ENCODE measurements at regions not wholly inside any gene's neighbourhood (a gene's known extent, or its start where the extent isn't known, plus 50 kb on each side); places are given as distances from the start of the nearest gene placed in this dataset.

GRCh38 chr18:25805323-25805722 lies 285.1 kb downstream of the SS18 start:
- ChIA-PET CTCF (interaction anchor here (1.5 kb wide), 1 partner anchor 26 kb away, joined by 6 read pairs; no protein-coding TSS in a partner anchor), POLR2A (no interaction called here)
- Histone ChIP-seq H3K4me1 (ENCODE audit: control insufficient read depth, extremely low read depth, insufficient read depth, low read length) (no peaks in the 10 kb centered on the region), H3K4me3 (replicated peaks in 1 of 3; ENCODE audit: insufficient read depth in 1 of 3, low read depth in 1 of 3, low read length in 3 of 3) (no peak overlapping the region), H3K9ac (replicated peaks; ENCODE audit: extremely low read depth, insufficient read depth, low read length) (no peak overlapping the region), H3K4me2 (ENCODE audit: insufficient read depth, low read length) (no peak overlapping the region), H3K36me3 (ENCODE audit: control insufficient read depth in 2 of 2, extremely low read depth in 1 of 2, insufficient read depth in 2 of 2, low read length in 2 of 2) (no peaks in the 10 kb centered on the region), H3K9me1 (replicated peaks; ENCODE audit: control insufficient read depth, extremely low read depth, insufficient read depth, low read length) (no peaks in the 10 kb centered on the region), H2AFZ (ENCODE audit: low read depth, low read length) (no peak overlapping the region), H3K79me2 (ENCODE audit: control insufficient read depth, insufficient read depth, low read length) (no peaks in the 10 kb centered on the region), H3K27me3 (ENCODE audit: control insufficient read depth in 2 of 2, insufficient read depth in 2 of 2, low read length in 2 of 2) (peaks cover 3 to 4% of the 10 kb centered on the region in 2 experiments), H3K27ac (ENCODE audit: insufficient read depth, low read depth, low read length) (no peak overlapping the region), H3K9me3 (replicated peaks; ENCODE audit: control insufficient read depth, insufficient read depth, low read length) (no peaks in the 10 kb centered on the region), H4K20me1 (replicated peaks; ENCODE audit: control insufficient read depth, extremely low read depth, insufficient read depth, low read length) (no peaks in the 10 kb centered on the region)
- DNase-seq (ENCODE audit: low read depth, low spot score) (no peak), FAIRE-seq (no peak)
- BruUV-seq (replicated peaks) = no TSS peak
- dilution Hi-C loops (cut with MboI; ENCODE audit: extremely low pct_ligation_motif_present, low sequenced_read_pairs) = no loop called here
- TF ChIP-seq POLR2A (IDR thresholded peaks at IDR 0.05; ENCODE audit: low read depth, low read length) (no peak), FOS (IDR thresholded peaks at IDR 0.05; ENCODE audit: borderline replicate concordance, insufficient read depth, low read length) (no peak), GATA2 (IDR thresholded peaks at IDR 0.05; ENCODE audit: insufficient read depth, insufficient read length, low read depth, low read length) (no peak), POLR2AphosphoS5 (IDR thresholded peaks at IDR 0.05; ENCODE audit: insufficient read depth, low read depth, low read length) (no peak), EZH2 (IDR thresholded peaks at IDR 0.05; ENCODE audit: borderline replicate concordance, low read depth, low read length, severe bottlenecking) (no peak), JUN (IDR thresholded peaks at IDR 0.05; ENCODE audit: borderline replicate concordance, insufficient read depth, insufficient read length, low read depth) (no peak), CTCF (IDR thresholded peaks at IDR 0.05; ENCODE audit: extremely low read depth in 1 of 2, insufficient read depth in 1 of 2, low read depth in 1 of 2, low read length in 2 of 2) (no peak), MAX (IDR thresholded peaks at IDR 0.05; ENCODE audit: insufficient read depth, insufficient read length) (no peak), MYC (IDR thresholded peaks at IDR 0.05; ENCODE audit: low read depth, low read length) (no peak)
- intact Hi-C loops (cut with micrococcal nuclease) = no loop called here
